ENCODE measurements at regions not wholly inside any gene's neighbourhood (a gene's known extent, or its start where the extent isn't known, plus 50 kb on each side); places are given as distances from the start of the nearest gene placed in this dataset.

DNA sequence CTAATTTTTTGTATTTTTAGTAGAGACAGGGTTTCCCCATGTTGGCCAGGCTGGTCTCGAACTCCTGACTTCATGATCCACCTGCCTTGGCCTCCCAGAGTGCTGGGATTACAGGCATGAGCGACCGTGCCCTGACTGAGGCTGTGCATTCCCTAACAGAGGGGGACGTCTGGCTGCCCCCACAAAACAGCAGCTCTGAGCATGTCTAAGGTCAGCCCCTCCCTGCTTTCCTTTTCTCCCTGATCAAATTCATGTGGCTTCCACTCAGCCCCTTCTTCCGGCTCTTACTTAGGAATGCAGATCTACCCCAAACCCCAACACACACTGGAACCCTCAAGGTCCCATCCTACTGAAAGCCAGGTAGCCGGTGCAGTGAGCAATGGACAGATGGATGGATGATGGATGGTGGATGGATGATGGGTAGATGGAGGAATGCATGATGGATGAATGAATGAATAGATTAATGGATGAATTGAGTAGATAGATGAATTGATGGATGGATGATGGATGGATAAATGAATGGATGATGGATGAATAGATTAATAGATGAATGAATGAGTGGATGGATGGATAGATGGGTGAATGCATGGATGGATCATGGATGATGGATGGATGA lies 91.5 kb upstream of the BHLHE23 start:
- TF ChIP-seq GABPB1 (CRISPR knock-in tag; IDR thresholded peaks at IDR 0.05) (no peak), ZNF396 (CRISPR knock-in tag; IDR thresholded peaks at IDR 0.05; ENCODE audit: borderline replicate concordance) (no peak), ZNF219 (CRISPR knock-in tag; IDR thresholded peaks at IDR 0.05; ENCODE audit: borderline replicate concordance) (no peak), NR3C1 (CRISPR knock-in tag; conservative IDR thresholded peaks at IDR 0.05; ENCODE audit: low read depth) (no peak), TEAD1 (CRISPR knock-in tag; IDR thresholded peaks at IDR 0.05) (no peak), CDX4 (CRISPR knock-in tag; IDR thresholded peaks at IDR 0.05; ENCODE audit: borderline replicate concordance) (no peak), ZNF416 (CRISPR knock-in tag; IDR thresholded peaks at IDR 0.05) (no peak), ZNF423 (CRISPR knock-in tag; IDR thresholded peaks at IDR 0.05) (no peak)
- TF ChIP-seq, protein P1, sequence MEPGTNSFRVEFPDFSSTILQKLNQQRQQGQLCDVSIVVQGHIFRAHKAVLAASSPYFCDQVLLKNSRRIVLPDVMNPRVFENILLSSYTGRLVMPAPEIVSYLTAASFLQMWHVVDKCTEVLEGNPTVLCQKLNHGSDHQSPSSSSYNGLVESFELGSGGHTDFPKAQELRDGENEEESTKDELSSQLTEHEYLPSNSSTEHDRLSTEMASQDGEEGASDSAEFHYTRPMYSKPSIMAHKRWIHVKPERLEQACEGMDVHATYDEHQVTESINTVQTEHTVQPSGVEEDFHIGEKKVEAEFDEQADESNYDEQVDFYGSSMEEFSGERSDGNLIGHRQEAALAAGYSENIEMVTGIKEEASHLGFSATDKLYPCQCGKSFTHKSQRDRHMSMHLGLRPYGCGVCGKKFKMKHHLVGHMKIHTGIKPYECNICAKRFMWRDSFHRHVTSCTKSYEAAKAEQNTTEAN (CRISPR knock-in tag; IDR thresholded peaks at IDR 0.05) = no peak
- H3K4me1 Mint-ChIP-seq = peaks cover 5% of the 10 kb centered on the region; the same call in 1 of the 2 replicates
- H3K9me3 Mint-ChIP-seq = no peaks in the 10 kb centered on the region
- no peak overlapping the region for H3K27ac Mint-ChIP-seq
- POLR2A ChIA-PET = no interaction called here
- H3K27me3 Mint-ChIP-seq (ENCODE audit: low read depth) = peaks cover 5% of the 10 kb centered on the region
- no peak for ATAC-seq
- H3K36me3 Mint-ChIP-seq = no peaks in the 10 kb centered on the region
- CTCF ChIA-PET = no interaction called here
- DNase-seq (ENCODE audit: low spot score) = no peak
- H3K4me3 Mint-ChIP-seq = no peak overlapping the region

GRCh38 chr20:63097336-63097831 lies 90.6 kb upstream of the BHLHE23 start:
- POLR2A ChIA-PET = no interaction called here
- DNase-seq (ENCODE audit: low spot score) (peak; percentile 7), ATAC-seq (no peak)
- Mint-ChIP-seq H3K9me3 (no peaks in the 10 kb centered on the region), H3K27ac (no peak overlapping the region), H3K4me3 (no peak overlapping the region), H3K4me1 (peaks cover 5% of the 10 kb centered on the region; the same call in 1 of the 2 replicates), H3K36me3 (no peaks in the 10 kb centered on the region), H3K27me3 (ENCODE audit: low read depth) (no peaks in the 10 kb centered on the region; the same call in 1 of the 2 replicates)
- CTCF ChIA-PET = no interaction called here
- TF ChIP-seq ZNF121 (CRISPR knock-in tag; IDR thresholded peaks at IDR 0.05) (no peak), CREB1 (CRISPR knock-in tag; IDR thresholded peaks at IDR 0.05) (no peak), GABPB1 (CRISPR knock-in tag; IDR thresholded peaks at IDR 0.05) (no peak), SMAD3 (CRISPR knock-in tag; IDR thresholded peaks at IDR 0.05; ENCODE audit: borderline replicate concordance) (no peak), ATF3 (CRISPR knock-in tag; conservative IDR thresholded peaks at IDR 0.05) (no peak), TP53 (CRISPR knock-in tag; IDR thresholded peaks at IDR 0.05) (no peak), ATF2 (CRISPR knock-in tag; IDR thresholded peaks at IDR 0.05; ENCODE audit: borderline replicate concordance, low read depth) (no peak), NFE2L1 (CRISPR knock-in tag; IDR thresholded peaks at IDR 0.05) (no peak), E2F1 (CRISPR knock-in tag; IDR thresholded peaks at IDR 0.05) (no peak), TEAD1 (CRISPR knock-in tag; IDR thresholded peaks at IDR 0.05) (no peak), KAT7 (CRISPR knock-in tag; IDR thresholded peaks at IDR 0.05; ENCODE audit: borderline replicate concordance) (no peak), ZNF232 (CRISPR knock-in tag; IDR thresholded peaks at IDR 0.05) (no peak)
- TF ChIP-seq, protein P2, sequence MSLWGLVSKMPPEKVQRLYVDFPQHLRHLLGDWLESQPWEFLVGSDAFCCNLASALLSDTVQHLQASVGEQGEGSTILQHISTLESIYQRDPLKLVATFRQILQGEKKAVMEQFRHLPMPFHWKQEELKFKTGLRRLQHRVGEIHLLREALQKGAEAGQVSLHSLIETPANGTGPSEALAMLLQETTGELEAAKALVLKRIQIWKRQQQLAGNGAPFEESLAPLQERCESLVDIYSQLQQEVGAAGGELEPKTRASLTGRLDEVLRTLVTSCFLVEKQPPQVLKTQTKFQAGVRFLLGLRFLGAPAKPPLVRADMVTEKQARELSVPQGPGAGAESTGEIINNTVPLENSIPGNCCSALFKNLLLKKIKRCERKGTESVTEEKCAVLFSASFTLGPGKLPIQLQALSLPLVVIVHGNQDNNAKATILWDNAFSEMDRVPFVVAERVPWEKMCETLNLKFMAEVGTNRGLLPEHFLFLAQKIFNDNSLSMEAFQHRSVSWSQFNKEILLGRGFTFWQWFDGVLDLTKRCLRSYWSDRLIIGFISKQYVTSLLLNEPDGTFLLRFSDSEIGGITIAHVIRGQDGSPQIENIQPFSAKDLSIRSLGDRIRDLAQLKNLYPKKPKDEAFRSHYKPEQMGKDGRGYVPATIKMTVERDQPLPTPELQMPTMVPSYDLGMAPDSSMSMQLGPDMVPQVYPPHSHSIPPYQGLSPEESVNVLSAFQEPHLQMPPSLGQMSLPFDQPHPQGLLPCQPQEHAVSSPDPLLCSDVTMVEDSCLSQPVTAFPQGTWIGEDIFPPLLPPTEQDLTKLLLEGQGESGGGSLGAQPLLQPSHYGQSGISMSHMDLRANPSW (CRISPR knock-in tag; conservative IDR thresholded peaks at IDR 0.05; ENCODE audit: low read depth) = no peak
- TF ChIP-seq, protein P3, sequence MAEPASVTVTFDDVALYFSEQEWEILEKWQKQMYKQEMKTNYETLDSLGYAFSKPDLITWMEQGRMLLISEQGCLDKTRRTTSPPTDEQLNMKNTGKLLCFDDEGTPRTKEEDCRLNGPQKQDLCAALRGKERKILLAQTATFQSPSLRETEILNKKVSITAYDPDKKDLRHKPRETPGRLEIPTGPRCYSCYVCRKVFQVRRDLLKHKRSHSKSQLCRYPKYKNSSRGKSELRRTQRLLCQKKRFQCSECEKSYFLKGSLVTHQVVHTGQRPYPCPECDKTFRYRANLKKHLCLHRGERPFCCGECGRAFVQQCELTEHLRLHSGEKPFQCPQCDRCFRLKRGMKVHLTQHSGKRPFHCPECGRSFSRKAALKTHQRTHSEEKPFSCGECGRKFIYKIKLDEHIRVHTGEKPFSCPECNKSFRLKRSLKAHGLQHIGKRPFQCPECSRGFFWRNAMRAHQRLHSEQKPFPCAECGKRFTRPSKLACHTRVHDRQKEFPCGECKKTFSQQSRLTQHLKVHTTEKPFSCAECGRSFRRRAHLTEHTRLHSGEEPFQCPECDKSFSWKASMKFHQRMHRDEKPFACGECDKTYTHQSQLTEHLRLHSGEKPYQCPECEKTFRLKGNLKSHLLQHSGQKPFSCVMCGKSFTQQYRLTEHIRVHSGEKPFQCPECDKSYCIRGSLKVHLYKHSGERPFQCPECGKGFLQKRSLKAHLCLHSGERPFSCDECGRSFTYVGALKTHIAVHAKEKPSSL (CRISPR knock-in tag; conservative IDR thresholded peaks at IDR 0.05) = no peak
- TF ChIP-seq, protein P4, sequence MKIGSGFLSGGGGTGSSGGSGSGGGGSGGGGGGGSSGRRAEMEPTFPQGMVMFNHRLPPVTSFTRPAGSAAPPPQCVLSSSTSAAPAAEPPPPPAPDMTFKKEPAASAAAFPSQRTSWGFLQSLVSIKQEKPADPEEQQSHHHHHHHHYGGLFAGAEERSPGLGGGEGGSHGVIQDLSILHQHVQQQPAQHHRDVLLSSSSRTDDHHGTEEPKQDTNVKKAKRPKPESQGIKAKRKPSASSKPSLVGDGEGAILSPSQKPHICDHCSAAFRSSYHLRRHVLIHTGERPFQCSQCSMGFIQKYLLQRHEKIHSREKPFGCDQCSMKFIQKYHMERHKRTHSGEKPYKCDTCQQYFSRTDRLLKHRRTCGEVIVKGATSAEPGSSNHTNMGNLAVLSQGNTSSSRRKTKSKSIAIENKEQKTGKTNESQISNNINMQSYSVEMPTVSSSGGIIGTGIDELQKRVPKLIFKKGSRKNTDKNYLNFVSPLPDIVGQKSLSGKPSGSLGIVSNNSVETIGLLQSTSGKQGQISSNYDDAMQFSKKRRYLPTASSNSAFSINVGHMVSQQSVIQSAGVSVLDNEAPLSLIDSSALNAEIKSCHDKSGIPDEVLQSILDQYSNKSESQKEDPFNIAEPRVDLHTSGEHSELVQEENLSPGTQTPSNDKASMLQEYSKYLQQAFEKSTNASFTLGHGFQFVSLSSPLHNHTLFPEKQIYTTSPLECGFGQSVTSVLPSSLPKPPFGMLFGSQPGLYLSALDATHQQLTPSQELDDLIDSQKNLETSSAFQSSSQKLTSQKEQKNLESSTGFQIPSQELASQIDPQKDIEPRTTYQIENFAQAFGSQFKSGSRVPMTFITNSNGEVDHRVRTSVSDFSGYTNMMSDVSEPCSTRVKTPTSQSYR (CRISPR knock-in tag; IDR thresholded peaks at IDR 0.05) = no peak

All from WTC11 (cell line).